ENCODE measurements at regions not wholly inside any gene's neighbourhood (a gene's known extent, or its start where the extent isn't known, plus 50 kb on each side); places are given as distances from the start of the nearest gene placed in this dataset.

DNA sequence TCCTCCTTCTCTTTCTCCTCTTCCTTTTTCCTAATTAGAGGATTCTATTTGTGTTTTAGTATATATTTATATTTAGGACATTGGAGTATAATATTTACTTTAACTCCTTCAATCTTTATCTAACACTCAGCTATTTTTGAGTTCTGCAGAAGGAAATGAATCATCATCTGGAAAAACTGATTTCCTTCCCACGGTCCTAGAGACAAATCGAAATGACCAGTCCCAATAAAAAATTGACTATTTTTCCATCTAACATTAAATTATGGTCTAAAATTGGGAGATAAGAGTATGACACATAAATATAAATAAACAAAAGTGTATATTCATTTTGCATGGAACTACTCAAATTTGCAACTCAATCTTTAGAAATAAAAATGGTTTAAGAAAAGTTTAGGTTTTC is 167.4 kb downstream of the TMTC3 start:
- no peak overlapping the region for H3K27ac Mint-ChIP-seq
- no peaks in the 10 kb centered on the region for H3K27me3 Mint-ChIP-seq
- no peak overlapping the region for H3K4me3 Mint-ChIP-seq
- ATAC-seq (ENCODE audit: low read depth): no peak
- intact Hi-C loops (cut with micrococcal nuclease): no loop called here
- DNase-seq: no peak
- TF ChIP-seq, protein P1, sequence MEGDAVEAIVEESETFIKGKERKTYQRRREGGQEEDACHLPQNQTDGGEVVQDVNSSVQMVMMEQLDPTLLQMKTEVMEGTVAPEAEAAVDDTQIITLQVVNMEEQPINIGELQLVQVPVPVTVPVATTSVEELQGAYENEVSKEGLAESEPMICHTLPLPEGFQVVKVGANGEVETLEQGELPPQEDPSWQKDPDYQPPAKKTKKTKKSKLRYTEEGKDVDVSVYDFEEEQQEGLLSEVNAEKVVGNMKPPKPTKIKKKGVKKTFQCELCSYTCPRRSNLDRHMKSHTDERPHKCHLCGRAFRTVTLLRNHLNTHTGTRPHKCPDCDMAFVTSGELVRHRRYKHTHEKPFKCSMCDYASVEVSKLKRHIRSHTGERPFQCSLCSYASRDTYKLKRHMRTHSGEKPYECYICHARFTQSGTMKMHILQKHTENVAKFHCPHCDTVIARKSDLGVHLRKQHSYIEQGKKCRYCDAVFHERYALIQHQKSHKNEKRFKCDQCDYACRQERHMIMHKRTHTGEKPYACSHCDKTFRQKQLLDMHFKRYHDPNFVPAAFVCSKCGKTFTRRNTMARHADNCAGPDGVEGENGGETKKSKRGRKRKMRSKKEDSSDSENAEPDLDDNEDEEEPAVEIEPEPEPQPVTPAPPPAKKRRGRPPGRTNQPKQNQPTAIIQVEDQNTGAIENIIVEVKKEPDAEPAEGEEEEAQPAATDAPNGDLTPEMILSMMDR (IDR thresholded peaks at IDR 0.05): no peak
- no peaks in the 10 kb centered on the region for H3K36me3 Mint-ChIP-seq (ENCODE audit: low read depth)
- peaks cover 2% of the 10 kb centered on the region for H3K9me3 Mint-ChIP-seq
- no peaks in the 10 kb centered on the region for H3K4me1 Mint-ChIP-seq
- ChIA-PET POLR2A (no interaction called here), CTCF (no interaction called here)

- H3K36me3 Mint-ChIP-seq (ENCODE audit: low read depth): no peaks in the 10 kb centered on the region
- TF ChIP-seq, protein P1 (IDR thresholded peaks at IDR 0.05): no peak
- CTCF ChIA-PET: no interaction called here
- H3K27ac Mint-ChIP-seq: no peak overlapping the region
- H3K27me3 Mint-ChIP-seq: no peaks in the 10 kb centered on the region
- DNase-seq: no peak
- H3K9me3 Mint-ChIP-seq: peaks cover 2% of the 10 kb centered on the region
- no peak overlapping the region for H3K4me3 Mint-ChIP-seq
- POLR2A ChIA-PET: no interaction called here
- intact Hi-C loops (cut with micrococcal nuclease): no loop called here
- H3K4me1 Mint-ChIP-seq: no peaks in the 10 kb centered on the region
- ATAC-seq (ENCODE audit: low read depth): no peak
Observed at GRCh38 chr12:88310069-88310468, 168.0 kb downstream of the TMTC3 start.

DNA sequence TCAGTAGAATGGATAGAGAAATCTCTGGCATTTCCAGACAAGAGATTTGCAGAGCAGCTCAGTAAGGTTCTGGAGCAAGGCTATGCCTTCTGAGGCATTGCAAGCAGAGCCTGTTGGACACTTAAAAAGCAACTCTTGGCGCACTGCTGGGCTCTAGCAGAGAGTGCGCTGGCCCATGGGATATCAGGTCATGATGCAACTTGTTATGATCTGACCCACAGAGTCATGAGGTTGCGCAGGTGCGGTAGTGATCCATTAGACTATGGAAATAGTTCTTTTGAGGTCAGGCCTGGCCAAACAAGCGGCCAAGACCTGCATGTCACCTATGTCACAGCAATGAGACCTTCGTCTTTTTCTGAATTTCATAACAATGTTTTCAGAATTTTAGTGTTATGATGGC is 168.6 kb downstream of the TMTC3 start:
- Mint-ChIP-seq H3K36me3 (ENCODE audit: low read depth) (no peaks in the 10 kb centered on the region), H3K4me1 (no peaks in the 10 kb centered on the region), H3K27me3 (no peaks in the 10 kb centered on the region), H3K9me3 (peaks cover 2% of the 10 kb centered on the region), H3K27ac (no peak overlapping the region), H3K4me3 (no peak overlapping the region)
- no peak for DNase-seq
- intact Hi-C loops (cut with micrococcal nuclease): no loop called here
- TF ChIP-seq, protein P1 (IDR thresholded peaks at IDR 0.05): no peak
- ChIA-PET CTCF (no interaction called here), POLR2A (no interaction called here)
- ATAC-seq (ENCODE audit: low read depth): no peak

DNA sequence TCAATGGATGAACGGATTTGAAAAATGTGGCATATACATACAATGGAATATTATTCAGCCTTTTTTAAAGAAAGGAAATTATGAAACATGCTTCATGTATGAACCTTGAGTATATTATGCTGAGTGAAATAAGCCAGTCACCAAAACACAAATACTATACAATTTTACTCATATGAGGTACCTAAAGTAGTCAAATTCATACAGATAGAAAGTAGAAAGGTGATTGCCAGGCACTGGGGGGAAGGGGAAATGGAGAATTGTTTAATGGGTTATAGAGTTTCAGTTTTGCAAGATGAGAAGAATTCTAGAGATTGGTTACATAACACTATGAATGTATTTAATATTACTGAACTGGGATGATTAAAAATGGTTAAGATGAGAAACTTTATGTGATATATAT is 171.4 kb downstream of the TMTC3 start:
- intact Hi-C loops (cut with micrococcal nuclease): no loop called here
- TF ChIP-seq, protein P1 (IDR thresholded peaks at IDR 0.05): no peak
- Mint-ChIP-seq H3K27me3 (no peaks in the 10 kb centered on the region), H3K4me3 (no peak overlapping the region), H3K36me3 (ENCODE audit: low read depth) (no peaks in the 10 kb centered on the region), H3K4me1 (no peaks in the 10 kb centered on the region), H3K9me3 (no peaks in the 10 kb centered on the region), H3K27ac (no peak overlapping the region)
- DNase-seq (no peak), ATAC-seq (ENCODE audit: low read depth) (no peak)
- POLR2A ChIA-PET: no interaction called here
- CTCF ChIA-PET: no interaction called here

- H3K27me3 Mint-ChIP-seq: no peaks in the 10 kb centered on the region
- intact Hi-C loops (cut with micrococcal nuclease): no loop called here
- no peak for DNase-seq
- TF ChIP-seq, protein P1 (IDR thresholded peaks at IDR 0.05): no peak
- H3K36me3 Mint-ChIP-seq (ENCODE audit: low read depth): no peaks in the 10 kb centered on the region
- CTCF ChIA-PET: no interaction called here
- H3K4me1 Mint-ChIP-seq: no peaks in the 10 kb centered on the region
- no peak overlapping the region for H3K4me3 Mint-ChIP-seq
- no peaks in the 10 kb centered on the region for H3K9me3 Mint-ChIP-seq
- no peak overlapping the region for H3K27ac Mint-ChIP-seq
- POLR2A ChIA-PET: no interaction called here
- no peak for ATAC-seq (ENCODE audit: low read depth)
Observed at GRCh38 chr12:88314706-88315105, 172.6 kb downstream of the TMTC3 start.
